ENCODE measurements at regions not wholly inside any gene's neighbourhood (a gene's known extent, or its start where the extent isn't known, plus 50 kb on each side); places are given as distances from the start of the nearest gene placed in this dataset.
A peak's percentile ranks its signal among the peaks of the same experiment; 100 is the strongest.

DNA sequence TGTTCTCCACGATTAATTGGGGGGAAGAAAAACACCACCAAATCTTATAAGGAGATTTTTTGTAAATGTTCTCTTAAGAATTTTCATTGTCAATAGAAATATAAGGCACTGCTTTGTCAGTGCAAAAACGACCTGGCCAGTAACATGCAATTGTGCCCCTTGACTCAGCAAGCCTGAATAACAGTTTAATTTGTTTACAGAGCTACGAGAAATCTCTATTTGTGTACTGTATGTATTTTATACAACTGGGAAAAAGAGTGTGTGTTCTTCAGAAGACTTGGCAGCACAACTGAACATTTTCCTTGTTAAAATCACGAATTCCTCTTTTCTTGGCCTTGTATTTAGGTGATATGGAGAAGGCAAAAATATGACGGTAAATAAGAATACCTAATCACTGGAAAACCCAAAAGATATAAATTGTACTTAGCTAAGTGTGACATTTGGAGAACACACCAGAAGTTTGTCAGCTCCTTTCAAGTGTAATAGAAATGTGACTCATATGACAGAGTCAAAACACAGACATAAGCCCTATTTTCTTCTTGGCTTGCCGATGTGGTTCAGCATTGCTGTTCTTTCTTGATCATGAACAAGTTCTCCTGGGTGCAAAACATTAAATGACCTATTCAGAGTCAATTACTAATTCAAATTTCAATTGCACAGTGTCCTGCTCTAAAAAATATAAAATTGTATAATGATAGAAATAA is 945.0 kb upstream of the INTU start:
- no peak overlapping the region for H3K27ac ChIP-seq
- ChIA-PET POLR2A (ENCODE audit: low non-redundant PET) (no interaction called here), CTCF (interaction anchor here (0.6 kb wide), 1 partner anchor 1640 kb away, joined by 7 read pairs; no protein-coding TSS in a partner anchor)
- DNase-seq (ENCODE audit: low spot score), result no peak
- TF ChIP-seq, protein P1, sequence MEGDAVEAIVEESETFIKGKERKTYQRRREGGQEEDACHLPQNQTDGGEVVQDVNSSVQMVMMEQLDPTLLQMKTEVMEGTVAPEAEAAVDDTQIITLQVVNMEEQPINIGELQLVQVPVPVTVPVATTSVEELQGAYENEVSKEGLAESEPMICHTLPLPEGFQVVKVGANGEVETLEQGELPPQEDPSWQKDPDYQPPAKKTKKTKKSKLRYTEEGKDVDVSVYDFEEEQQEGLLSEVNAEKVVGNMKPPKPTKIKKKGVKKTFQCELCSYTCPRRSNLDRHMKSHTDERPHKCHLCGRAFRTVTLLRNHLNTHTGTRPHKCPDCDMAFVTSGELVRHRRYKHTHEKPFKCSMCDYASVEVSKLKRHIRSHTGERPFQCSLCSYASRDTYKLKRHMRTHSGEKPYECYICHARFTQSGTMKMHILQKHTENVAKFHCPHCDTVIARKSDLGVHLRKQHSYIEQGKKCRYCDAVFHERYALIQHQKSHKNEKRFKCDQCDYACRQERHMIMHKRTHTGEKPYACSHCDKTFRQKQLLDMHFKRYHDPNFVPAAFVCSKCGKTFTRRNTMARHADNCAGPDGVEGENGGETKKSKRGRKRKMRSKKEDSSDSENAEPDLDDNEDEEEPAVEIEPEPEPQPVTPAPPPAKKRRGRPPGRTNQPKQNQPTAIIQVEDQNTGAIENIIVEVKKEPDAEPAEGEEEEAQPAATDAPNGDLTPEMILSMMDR (conservative IDR thresholded peaks at IDR 0.05; ENCODE audit: low read depth), result no peak

DNA sequence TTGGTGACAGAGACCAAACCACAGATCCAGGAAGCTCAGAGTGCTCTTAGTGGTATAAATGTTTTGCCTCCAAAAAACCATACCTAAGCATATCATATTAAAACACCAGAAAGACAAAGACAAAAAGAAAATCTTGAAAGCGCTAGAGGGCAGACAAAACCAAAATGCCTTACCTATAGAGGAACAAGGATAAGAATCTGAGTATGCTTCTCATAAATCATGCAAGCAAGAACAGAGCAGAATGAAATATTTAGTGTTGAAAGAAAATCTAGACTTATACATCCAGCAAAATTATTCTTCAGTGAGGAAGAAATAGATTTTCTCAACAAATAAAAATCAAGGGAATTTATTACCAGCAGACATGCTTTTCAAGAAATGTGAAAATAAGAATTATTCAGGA is 941.0 kb upstream of the INTU start:
- DNase-seq (ENCODE audit: low spot score), result no peak
- H3K27ac ChIP-seq, result no peak overlapping the region
- ChIA-PET POLR2A (ENCODE audit: low non-redundant PET) (no interaction called here), CTCF (interaction anchor here (0.5 kb wide), 1 partner anchor 188 kb away, joined by 6 read pairs; no protein-coding TSS in a partner anchor)
- TF ChIP-seq, protein P1 (conservative IDR thresholded peaks at IDR 0.05; ENCODE audit: low read depth), result no peak

DNA sequence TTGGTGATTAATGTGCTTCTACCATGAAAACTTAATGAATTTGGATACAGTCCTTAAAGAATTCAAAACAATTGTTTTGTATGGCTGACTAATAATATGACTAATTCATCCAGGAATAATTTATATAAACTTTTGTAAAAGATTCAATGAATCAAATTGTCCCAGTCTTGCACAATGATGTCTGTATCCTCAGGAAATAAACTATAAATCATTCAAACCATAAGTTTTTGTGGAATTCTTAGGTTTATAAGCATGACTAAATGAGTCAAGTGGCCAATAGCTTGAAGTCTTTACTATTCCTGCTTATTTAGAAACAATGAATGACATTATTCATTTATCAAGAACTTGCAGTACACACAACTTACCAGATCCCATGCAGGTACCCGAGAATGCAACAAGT is 935.0 kb upstream of the INTU start:
- H3K27ac ChIP-seq, result no peak overlapping the region
- TF ChIP-seq, protein P1 (conservative IDR thresholded peaks at IDR 0.05; ENCODE audit: low read depth), result no peak
- DNase-seq (ENCODE audit: low spot score), result peak; percentile 8
- CTCF ChIA-PET, result no interaction called here
- POLR2A ChIA-PET (ENCODE audit: low non-redundant PET), result no interaction called here

DNA sequence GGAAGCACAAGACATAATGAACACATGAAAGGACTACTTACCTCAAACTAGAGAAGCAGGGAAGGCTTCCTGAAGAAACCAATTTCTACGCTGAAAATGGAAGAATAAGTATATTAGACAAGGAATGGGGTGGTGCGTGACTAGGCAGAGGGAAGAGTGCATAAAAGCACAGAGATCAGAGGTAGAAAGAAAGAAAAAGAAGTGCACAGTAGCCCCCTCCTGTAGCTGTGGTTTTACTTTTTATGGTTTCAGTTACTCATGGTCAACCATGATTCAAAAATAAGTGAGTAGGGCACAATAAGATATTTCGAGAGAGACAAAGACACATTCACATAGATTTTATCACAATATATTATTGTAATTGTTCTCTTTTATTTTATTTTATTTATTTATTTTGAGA is 934.5 kb upstream of the INTU start:
- ChIA-PET POLR2A (ENCODE audit: low non-redundant PET) (no interaction called here), CTCF (no interaction called here)
- peak overlapping the region; percentile 44; the same call in 1 of the 2 replicates for H3K27ac ChIP-seq
- DNase-seq (ENCODE audit: low spot score), result no peak
- TF ChIP-seq, protein P1 (conservative IDR thresholded peaks at IDR 0.05; ENCODE audit: low read depth), result no peak

DNA sequence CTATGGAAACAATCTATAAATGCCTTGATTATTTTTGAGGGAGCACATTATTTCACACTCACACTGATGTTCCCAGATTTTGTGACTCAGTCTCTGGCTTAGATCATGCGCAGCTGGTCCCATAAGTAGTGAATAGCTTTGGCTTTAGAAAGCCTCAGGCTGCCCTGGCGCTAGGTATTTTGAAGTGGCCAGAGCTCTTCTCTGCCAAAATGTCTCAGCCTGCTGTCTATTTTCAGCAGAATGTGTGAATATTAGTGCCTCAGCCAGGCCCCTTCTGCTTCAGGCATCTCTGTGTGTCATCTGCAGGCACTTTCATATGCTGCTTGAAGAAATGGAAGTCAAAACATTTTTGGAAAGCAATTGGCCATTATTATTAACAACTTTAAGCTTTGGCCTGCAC is 931.0 kb upstream of the INTU start:
- no peak for DNase-seq (ENCODE audit: low spot score)
- H3K27ac ChIP-seq, result no peak overlapping the region
- ChIA-PET CTCF (interaction anchor here (0.9 kb wide), 1 partner anchor 14 kb away, joined by 3 read pairs; no protein-coding TSS in a partner anchor), POLR2A (ENCODE audit: low non-redundant PET) (no interaction called here)
- TF ChIP-seq, protein P1 (conservative IDR thresholded peaks at IDR 0.05; ENCODE audit: low read depth), result no peak

DNA sequence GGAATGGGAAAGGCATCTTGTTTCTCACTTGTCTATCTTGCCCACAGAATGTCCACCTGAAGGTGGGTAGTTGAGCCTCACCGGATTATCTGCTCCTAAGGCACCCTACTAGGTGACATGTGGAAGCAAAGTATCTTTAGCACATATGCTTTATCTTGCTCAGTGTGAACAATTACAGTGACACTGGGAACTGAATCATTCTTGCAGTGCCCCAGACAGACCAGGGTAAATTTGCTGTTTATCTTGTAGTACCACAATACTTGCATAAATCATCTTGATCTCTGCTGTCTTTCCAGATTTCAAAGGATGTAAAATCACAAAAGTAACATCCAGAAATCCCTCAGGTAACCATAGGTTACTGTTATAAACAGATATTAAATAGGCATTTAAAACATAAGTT is 930.0 kb upstream of the INTU start:
- H3K27ac ChIP-seq, result no peak overlapping the region
- CTCF ChIA-PET, result no interaction called here
- TF ChIP-seq, protein P1 (conservative IDR thresholded peaks at IDR 0.05; ENCODE audit: low read depth), result no peak
- no peak for DNase-seq (ENCODE audit: low spot score)
- POLR2A ChIA-PET (ENCODE audit: low non-redundant PET), result no interaction called here

All from RWPE1 (cell line).